A673 (cell line): ENCODE measurements at regions not wholly inside any gene's neighbourhood (a gene's known extent, or its start where the extent isn't known, plus 50 kb on each side); places are given as distances from the start of the nearest gene placed in this dataset.

Experiments
- EZH2 ChIP-seq: fragments of 200-600 bp; sonication (generic); IDR thresholded peaks from 2 replicates; pipeline ENCODE4 v1.6.1; 2017; ENCODE audit warnings: borderline replicate concordance, low read depth, mild to moderate bottlenecking, mixed read lengths, antibody characterized with exemption, low read length; ENCODE audit not compliant: poor library complexity, severe bottlenecking
- TF ChIP-seq, protein P1 (sequence below): fragments of 300-800, 200-600 bp; sonication (generic); conservative IDR thresholded peaks from 2 replicates; pipeline ENCODE4 v1.5.1; 2017; ENCODE audit warnings: low read depth, mild to moderate bottlenecking, antibody characterized with exemption, low read length, moderate library complexity, mixed read lengths

DNA sequence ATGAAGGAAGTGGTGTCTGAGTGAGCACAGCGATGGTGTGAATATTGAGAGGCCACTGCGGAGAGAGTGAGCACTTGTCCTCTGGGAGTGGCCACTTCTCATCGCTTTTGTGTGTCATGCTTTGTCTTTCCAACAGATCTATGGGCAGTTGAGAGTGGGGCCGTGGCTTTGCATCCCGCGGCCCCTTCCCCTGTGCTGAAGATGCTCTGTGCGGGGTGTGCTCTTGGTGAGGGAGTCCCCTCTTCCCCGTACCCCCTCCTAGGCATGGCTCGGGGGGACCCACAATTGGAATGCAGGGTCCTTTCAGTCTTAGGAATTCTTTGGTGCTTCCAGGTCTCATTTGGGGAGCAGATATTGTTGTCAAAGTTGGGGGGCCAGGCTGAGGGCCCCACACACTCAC lies 197.3 kb upstream of the WSCD1 start:
- TF ChIP-seq, protein P1, sequence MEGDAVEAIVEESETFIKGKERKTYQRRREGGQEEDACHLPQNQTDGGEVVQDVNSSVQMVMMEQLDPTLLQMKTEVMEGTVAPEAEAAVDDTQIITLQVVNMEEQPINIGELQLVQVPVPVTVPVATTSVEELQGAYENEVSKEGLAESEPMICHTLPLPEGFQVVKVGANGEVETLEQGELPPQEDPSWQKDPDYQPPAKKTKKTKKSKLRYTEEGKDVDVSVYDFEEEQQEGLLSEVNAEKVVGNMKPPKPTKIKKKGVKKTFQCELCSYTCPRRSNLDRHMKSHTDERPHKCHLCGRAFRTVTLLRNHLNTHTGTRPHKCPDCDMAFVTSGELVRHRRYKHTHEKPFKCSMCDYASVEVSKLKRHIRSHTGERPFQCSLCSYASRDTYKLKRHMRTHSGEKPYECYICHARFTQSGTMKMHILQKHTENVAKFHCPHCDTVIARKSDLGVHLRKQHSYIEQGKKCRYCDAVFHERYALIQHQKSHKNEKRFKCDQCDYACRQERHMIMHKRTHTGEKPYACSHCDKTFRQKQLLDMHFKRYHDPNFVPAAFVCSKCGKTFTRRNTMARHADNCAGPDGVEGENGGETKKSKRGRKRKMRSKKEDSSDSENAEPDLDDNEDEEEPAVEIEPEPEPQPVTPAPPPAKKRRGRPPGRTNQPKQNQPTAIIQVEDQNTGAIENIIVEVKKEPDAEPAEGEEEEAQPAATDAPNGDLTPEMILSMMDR: no peak
- TF ChIP-seq EZH2: no peak
